GM12875 (cell line): ENCODE measurements at regions not wholly inside any gene's neighbourhood (a gene's known extent, or its start where the extent isn't known, plus 50 kb on each side); places are given as distances from the start of the nearest gene placed in this dataset.
"Not testable (repeated sequence)": the region's sequence is repeated elsewhere in the genome, so short reads cannot be mapped to it uniquely, and the experiment has no call there.

Source experiments
- H3K4me3 ChIP-seq: one replicate; pipeline ENCODE4 v1.5.1; 2011; ENCODE audit warnings: low read depth, low read length, control low read depth
- CTCF ChIP-seq: IDR thresholded peaks from 2 replicates; pipeline ENCODE4 v1.5.1; 2011; ENCODE audit warnings: low read depth, mild to moderate bottlenecking, control low read depth, inconsistent platforms, low read length, moderate library complexity, borderline replicate concordance; ENCODE audit not compliant: insufficient read depth

GRCh38 chr5:5751987-5752386, 329.5 kb downstream of the ICE1 start:
- no peak overlapping the region for H3K4me3 ChIP-seq
- TF ChIP-seq CTCF = no peak

GRCh38 chr5:5751498-5751897, 329.0 kb downstream of the ICE1 start:
- TF ChIP-seq CTCF = no peak
- H3K4me3 ChIP-seq = no peak overlapping the region

GRCh38 chr5:5741418-5741817, 318.9 kb downstream of the ICE1 start:
- H3K4me3 ChIP-seq = no peak overlapping the region
- TF ChIP-seq CTCF = no peak

GRCh38 chr5:5739490-5739945, 317.0 kb downstream of the ICE1 start:
- no peak overlapping the region for H3K4me3 ChIP-seq
- TF ChIP-seq CTCF = no peak

- no peak overlapping the region for H3K4me3 ChIP-seq
- TF ChIP-seq CTCF = no peak
These were observed 316.5 kb downstream of the ICE1 start for GRCh38 chr5:5738797-5739489.

GRCh38 chr5:5736007-5736406, 313.5 kb downstream of the ICE1 start:
- no peak for TF ChIP-seq CTCF
- no peak overlapping the region for H3K4me3 ChIP-seq

- not testable (repeated sequence) for H3K4me3 ChIP-seq
These were observed 310.6 kb downstream of the ICE1 start for GRCh38 chr5:5733058-5733457.
